RWPE2 (cell line): ENCODE measurements at regions not wholly inside any gene's neighbourhood (a gene's known extent, or its start where the extent isn't known, plus 50 kb on each side); places are given as distances from the start of the nearest gene placed in this dataset.

Source experiments
- ATAC-seq: fragments of 200-7000 bp; cut with Tn5 transposase; 3 replicates; pipeline ENCODE4 v1.9.1; 2021; ENCODE audit warnings: low read depth
- DNase-seq: peaks from one replicate; pipeline ENCODE4 v3.0.0-alpha.2; 2020; ENCODE audit warnings: low spot score
- H3K27ac ChIP-seq: fragments of 450-650 bp; 2 replicates; pipeline ENCODE4 v1.5.1; 2017; ENCODE audit warnings: mild to moderate bottlenecking; ENCODE audit not compliant: poor library complexity, severe bottlenecking
- H3K27me3 ChIP-seq: fragments of 250-450 bp; sonication (Bioruptor Pico); 2 replicates; pipeline ENCODE4 v1.5.1; 2021; ENCODE audit warnings: mild to moderate bottlenecking, moderate library complexity; ENCODE audit not compliant: insufficient read depth, poor library complexity, severe bottlenecking
- H3K36me3 ChIP-seq: fragments of 250-450 bp; sonication (Bioruptor Pico); 2 replicates; pipeline ENCODE4 v1.5.1; 2020; ENCODE audit warnings: low read depth, mild to moderate bottlenecking, moderate library complexity
- H3K4me1 ChIP-seq: fragments of 250-450 bp; sonication (Bioruptor Pico); 2 replicates; pipeline ENCODE4 v1.5.1; 2021; ENCODE audit warnings: mild to moderate bottlenecking, moderate library complexity; ENCODE audit not compliant: insufficient read depth, poor library complexity, severe bottlenecking
- H3K4me3 ChIP-seq: fragments of 250-450 bp; sonication (Bioruptor Pico); 2 replicates; pipeline ENCODE4 v1.5.1; 2021; ENCODE audit warnings: mild to moderate bottlenecking, moderate library complexity; ENCODE audit not compliant: severe bottlenecking
- H3K9me3 ChIP-seq: fragments of 250-450 bp; sonication (Bioruptor Pico); 2 replicates; pipeline ENCODE4 v1.5.1; 2021; ENCODE audit warnings: mild to moderate bottlenecking, moderate library complexity; ENCODE audit not compliant: severe bottlenecking
- TF ChIP-seq, protein P1 (sequence below): fragments of 450-650 bp; IDR thresholded peaks from one replicate; pipeline ENCODE4 v1.5.1; 2017; ENCODE audit warnings: mild to moderate bottlenecking, moderate library complexity; ENCODE audit not compliant: poor library complexity, severe bottlenecking

DNA sequence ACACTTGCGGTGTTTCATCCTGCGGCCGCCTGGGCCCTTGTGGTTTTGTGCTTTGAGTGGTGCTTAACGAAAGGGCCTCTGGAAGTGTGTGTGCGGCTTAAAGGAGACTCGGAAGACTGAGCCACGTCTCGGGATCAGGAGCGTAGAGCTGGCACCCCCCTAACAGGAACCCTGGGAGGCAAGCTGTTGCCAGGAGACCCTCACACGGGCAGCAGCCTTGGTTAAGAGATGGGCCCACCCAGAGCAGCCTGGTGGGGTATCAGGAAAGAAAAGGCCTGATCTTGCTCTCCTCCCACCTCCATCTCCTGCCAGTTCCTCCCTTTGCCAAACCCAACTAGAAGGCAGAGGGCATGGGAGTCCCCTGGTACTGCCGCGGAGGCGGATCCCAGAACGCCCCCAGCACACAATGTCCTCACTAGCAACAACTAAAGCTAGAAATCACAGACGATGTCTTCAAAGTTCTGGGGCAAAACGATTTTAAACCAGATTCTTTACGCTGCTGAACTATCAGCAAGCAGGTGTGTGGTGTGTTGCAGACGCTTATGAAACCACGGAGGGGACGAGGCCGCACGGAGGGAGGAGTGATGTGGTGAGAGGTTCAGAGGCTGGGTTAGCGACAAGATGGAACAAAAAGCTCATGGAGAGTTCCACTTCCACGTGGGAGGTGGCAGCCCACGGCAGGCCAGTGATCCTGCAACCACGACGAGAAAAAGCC is 67.0 kb upstream of the INPP5A start:
- no peak overlapping the region for H3K4me3 ChIP-seq
- no peaks in the 10 kb centered on the region for H3K4me1 ChIP-seq
- H3K36me3 ChIP-seq, result no peaks in the 10 kb centered on the region
- no peaks in the 10 kb centered on the region for H3K27me3 ChIP-seq
- TF ChIP-seq, protein P1, sequence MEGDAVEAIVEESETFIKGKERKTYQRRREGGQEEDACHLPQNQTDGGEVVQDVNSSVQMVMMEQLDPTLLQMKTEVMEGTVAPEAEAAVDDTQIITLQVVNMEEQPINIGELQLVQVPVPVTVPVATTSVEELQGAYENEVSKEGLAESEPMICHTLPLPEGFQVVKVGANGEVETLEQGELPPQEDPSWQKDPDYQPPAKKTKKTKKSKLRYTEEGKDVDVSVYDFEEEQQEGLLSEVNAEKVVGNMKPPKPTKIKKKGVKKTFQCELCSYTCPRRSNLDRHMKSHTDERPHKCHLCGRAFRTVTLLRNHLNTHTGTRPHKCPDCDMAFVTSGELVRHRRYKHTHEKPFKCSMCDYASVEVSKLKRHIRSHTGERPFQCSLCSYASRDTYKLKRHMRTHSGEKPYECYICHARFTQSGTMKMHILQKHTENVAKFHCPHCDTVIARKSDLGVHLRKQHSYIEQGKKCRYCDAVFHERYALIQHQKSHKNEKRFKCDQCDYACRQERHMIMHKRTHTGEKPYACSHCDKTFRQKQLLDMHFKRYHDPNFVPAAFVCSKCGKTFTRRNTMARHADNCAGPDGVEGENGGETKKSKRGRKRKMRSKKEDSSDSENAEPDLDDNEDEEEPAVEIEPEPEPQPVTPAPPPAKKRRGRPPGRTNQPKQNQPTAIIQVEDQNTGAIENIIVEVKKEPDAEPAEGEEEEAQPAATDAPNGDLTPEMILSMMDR, result no peak
- no peak overlapping the region for H3K27ac ChIP-seq
- DNase-seq (no peak), ATAC-seq (no peak)
- H3K9me3 ChIP-seq, result no peaks in the 10 kb centered on the region

DNA sequence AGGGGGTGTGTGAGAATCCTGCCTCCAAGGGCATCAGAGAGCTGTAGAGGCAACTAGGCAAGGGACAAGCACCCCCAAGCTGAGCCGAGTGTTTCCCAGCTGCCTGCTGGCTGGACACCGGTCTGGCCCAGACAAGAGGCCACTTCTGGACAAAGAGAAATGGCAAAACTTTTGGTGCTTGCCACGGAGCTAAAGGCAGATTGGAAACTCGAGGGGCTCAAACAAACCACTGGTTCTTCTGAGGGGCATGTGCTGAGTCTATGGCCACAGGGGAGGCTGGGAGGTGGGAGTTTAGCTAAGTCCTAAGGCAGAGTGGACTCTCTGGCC is 66.5 kb upstream of the INPP5A start:
- H3K4me1 ChIP-seq, result no peaks in the 10 kb centered on the region
- no peak for ATAC-seq
- TF ChIP-seq, protein P1, result no peak

DNA sequence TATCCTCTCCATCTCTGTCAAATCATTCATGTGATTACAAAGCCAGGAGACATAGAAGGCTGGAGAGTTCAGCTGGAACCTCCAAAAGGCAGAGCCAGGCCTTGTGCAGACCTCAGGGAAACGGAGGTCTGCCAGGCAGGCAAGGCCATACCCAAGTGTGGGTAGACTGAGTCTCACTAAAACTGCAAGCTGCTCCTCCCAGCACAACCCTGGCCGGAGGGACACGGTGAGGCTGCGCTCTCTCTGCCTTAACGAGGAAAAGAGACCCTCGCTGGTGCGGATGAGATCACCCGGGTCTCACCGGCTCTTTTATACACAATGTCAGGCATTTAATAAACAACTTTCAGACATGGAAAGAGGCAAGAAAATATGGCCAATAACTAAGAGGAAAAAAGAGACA is 66.1 kb upstream of the INPP5A start:
- ATAC-seq, result no peak
- H3K27me3 ChIP-seq, result no peaks in the 10 kb centered on the region
- no peaks in the 10 kb centered on the region for H3K4me1 ChIP-seq
- H3K27ac ChIP-seq, result no peak overlapping the region
- TF ChIP-seq, protein P1, result no peak
- H3K36me3 ChIP-seq, result no peaks in the 10 kb centered on the region
- no peak for DNase-seq
- H3K4me3 ChIP-seq, result no peak overlapping the region
- no peaks in the 10 kb centered on the region for H3K9me3 ChIP-seq

More for the DNA sequence above, 66.5 kb upstream of the INPP5A start:
- no peaks in the 10 kb centered on the region for H3K27me3 ChIP-seq
- H3K27ac ChIP-seq, result no peak overlapping the region
- no peaks in the 10 kb centered on the region for H3K9me3 ChIP-seq
- no peak overlapping the region for H3K4me3 ChIP-seq
- DNase-seq, result no peak
- H3K36me3 ChIP-seq, result no peaks in the 10 kb centered on the region

DNA sequence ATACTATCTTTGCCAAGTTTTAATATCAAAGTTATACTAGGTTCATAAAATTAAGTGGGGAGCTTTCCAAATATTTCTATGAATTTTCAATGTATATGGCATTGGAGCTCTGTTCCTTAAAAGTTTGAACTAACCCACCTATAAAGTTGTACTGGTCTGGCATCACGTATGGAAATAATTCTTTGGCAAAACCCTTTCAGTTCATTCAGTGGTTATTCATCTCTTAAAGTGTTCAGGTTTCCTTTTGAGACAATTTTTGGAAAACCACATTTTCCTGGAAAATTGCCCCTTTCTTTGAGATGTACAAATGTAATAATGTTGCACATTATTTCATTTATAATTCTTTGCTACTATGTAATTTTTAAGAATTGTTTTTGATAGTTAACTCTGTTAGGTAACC is 62.5 kb upstream of the INPP5A start:
- no peak for DNase-seq
- H3K4me1 ChIP-seq, result no peaks in the 10 kb centered on the region
- no peak for ATAC-seq

More for the DNA sequence above, 62.5 kb upstream of the INPP5A start:
- no peaks in the 10 kb centered on the region for H3K9me3 ChIP-seq
- no peak overlapping the region for H3K4me3 ChIP-seq
- no peaks in the 10 kb centered on the region for H3K36me3 ChIP-seq
- no peaks in the 10 kb centered on the region for H3K27me3 ChIP-seq
- no peak overlapping the region for H3K27ac ChIP-seq
- TF ChIP-seq, protein P1, result no peak
